Muscle of leg (tissue), 3 donors: ENCODE measurements at regions not wholly inside any gene's neighbourhood (a gene's known extent, or its start where the extent isn't known, plus 50 kb on each side); places are given as distances from the start of the nearest gene placed in this dataset.

Experiments
- DNase-seq: peaks from one replicate; pipeline ENCODE4 v3.0.0; 2013
- H3K27ac ChIP-seq: one replicate; pipeline ENCODE4 v1.5.1; 2013; ENCODE audit warnings: mild to moderate bottlenecking, low read length, control low read depth
- H3K27me3 ChIP-seq: one replicate; pipeline ENCODE4 v1.6.1; 2013; ENCODE audit warnings: low read length; ENCODE audit not compliant: control insufficient read depth, insufficient read depth
- H3K36me3 ChIP-seq: one replicate; pipeline ENCODE4 v1.6.1; 2013; ENCODE audit warnings: low read length; ENCODE audit not compliant: control insufficient read depth, insufficient read depth
- H3K4me1 ChIP-seq: one replicate; pipeline ENCODE4 v1.6.1; 2013; ENCODE audit warnings: low read length; ENCODE audit not compliant: control insufficient read depth, insufficient read depth
- H3K4me3 ChIP-seq: one replicate; pipeline ENCODE4 v1.5.1; 2013; ENCODE audit warnings: low read length, control low read depth
- H3K9me3 ChIP-seq: replicated peaks from 2 replicates; pipeline ENCODE4 v1.6.1; 2013; ENCODE audit warnings: low read depth, low read length; ENCODE audit not compliant: control insufficient read depth
- WGBS: methylation state at CpG from one replicate; pipeline ENCODE4 v1.1.5; 2013; ENCODE audit warnings: missing lambda C conversion rate; ENCODE audit not compliant: insufficient coverage; 5-methylcytosine and 5-hydroxymethylcytosine counted together

GRCh38 chr6:155782739-155783459 is 327.3 kb upstream of the NOX3 start:
- no peak for DNase-seq

DNA sequence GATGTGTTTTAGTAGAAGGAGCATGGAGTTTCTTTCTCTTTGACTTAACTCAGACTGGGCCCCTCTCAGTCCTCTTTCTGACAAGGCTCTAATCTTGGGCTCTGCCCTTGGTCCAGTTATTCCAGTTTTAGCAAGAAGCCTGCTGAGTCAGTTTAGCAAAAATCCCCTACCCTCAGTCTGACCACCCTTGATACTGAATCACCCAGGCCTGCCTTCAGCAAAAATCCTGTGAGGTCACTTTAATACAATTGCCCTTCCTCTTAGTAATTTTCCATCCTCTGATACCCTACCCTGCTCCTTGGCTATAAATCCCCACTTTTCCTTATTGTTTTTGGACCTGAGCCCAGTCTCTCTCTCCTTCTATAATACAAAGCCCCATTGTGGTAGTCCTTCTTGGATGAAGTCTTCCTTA is 326.7 kb upstream of the NOX3 start:
- no peaks in the 10 kb centered on the region for H3K27me3 ChIP-seq
- no peaks in the 10 kb centered on the region for H3K4me1 ChIP-seq
- H3K9me3 ChIP-seq, result no peaks in the 10 kb centered on the region
- H3K4me3 ChIP-seq, result no peak overlapping the region
- DNase-seq, result peak; percentile 33
- no peaks in the 10 kb centered on the region for H3K36me3 ChIP-seq
- H3K27ac ChIP-seq, result no peak overlapping the region

More at GRCh38 chr6:155782739-155783459, 327.3 kb upstream of the NOX3 start:
- H3K36me3 ChIP-seq, result no peaks in the 10 kb centered on the region
- H3K27me3 ChIP-seq, result no peaks in the 10 kb centered on the region
- H3K9me3 ChIP-seq, result no peaks in the 10 kb centered on the region
- WGBS, result no CpG with 5 or more reads among the region's 9 CpGs
- no peaks in the 10 kb centered on the region for H3K4me1 ChIP-seq
- no peak overlapping the region for H3K27ac ChIP-seq
- H3K4me3 ChIP-seq, result no peak overlapping the region

DNA sequence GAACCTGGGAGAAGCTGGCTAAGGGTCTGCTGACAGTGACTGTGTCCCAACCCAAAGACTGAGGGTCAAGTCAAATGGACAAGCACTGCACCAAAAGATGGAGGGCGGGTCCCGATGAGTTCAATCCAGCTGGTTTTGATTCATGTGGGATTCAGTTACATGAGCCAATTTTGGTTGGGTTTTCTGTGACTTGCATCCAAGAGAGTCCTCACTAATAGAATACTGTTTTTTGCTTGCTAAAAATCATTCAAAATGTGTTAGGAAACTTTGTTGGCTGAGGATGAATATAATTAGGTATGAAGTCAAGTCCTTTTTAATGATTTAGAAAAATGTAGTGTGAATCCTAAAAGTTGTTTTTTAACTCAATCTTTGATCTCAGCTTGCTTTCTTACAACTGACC is 323.8 kb upstream of the NOX3 start:
- DNase-seq, result no peak
- Histone ChIP-seq H3K27ac (no peak overlapping the region), H3K4me1 (no peaks in the 10 kb centered on the region), H3K36me3 (no peaks in the 10 kb centered on the region), H3K27me3 (no peaks in the 10 kb centered on the region), H3K9me3 (no peaks in the 10 kb centered on the region), H3K4me3 (no peak overlapping the region)
- 60% methylated on average over 1 of the region's 2 CpGs for WGBS

- no peaks in the 10 kb centered on the region for H3K27me3 ChIP-seq
- H3K9me3 ChIP-seq, result no peaks in the 10 kb centered on the region
- H3K4me1 ChIP-seq, result no peaks in the 10 kb centered on the region
- no CpG with 5 or more reads among the region's 2 CpGs for WGBS
- H3K27ac ChIP-seq, result no peak overlapping the region
- no peaks in the 10 kb centered on the region for H3K36me3 ChIP-seq
- no peak for DNase-seq
- no peak overlapping the region for H3K4me3 ChIP-seq
Observed at GRCh38 chr6:155778336-155778735, 322.7 kb upstream of the NOX3 start.

DNA sequence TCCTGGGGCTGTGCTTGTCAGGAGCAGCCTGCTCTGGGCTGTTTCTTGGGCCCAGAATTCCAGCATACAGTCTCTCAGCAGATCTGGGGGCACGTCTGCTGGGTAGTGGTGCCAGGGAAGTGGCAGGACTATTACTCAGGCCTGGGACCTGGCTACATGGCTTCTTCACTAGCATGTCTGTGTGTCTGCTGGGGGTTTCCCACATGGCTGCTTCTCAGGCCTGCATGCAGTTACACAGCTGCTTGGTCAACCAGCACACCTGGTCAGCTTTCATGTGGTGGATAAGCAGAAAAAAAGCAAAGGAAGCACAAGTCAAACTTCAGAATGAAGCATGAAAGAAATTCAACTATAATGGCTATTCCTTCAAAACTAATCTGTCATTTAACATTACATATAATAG is 316.2 kb upstream of the NOX3 start:
- no peaks in the 10 kb centered on the region for H3K36me3 ChIP-seq
- no peak overlapping the region for H3K27ac ChIP-seq
- H3K4me1 ChIP-seq, result no peaks in the 10 kb centered on the region
- no peaks in the 10 kb centered on the region for H3K27me3 ChIP-seq
- DNase-seq, result no peak
- H3K4me3 ChIP-seq, result no peak overlapping the region
- 83% methylated on average over 1 of the region's 1 CpG for WGBS
- peaks cover 2% of the 10 kb centered on the region for H3K9me3 ChIP-seq

DNA sequence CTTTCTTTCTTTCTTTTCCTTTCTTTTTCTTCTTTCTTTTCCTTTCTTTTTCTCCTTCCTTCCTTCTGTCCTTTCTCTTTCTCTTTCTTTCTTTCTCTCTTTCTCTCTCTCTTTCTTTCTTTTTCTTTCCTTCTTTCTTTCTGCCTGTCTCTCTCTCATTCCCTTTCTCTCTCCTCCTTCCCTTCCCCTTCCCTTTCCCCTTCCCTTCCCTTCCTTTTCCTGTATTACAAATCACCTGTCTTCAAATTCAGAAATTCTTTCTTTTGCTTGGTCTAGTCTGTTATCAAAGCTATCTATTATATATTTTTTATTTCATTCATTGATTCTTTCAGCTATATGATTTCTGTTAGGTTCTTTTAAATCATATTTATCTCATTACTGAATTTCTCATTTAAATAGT is 315.2 kb upstream of the NOX3 start:
- no peaks in the 10 kb centered on the region for H3K36me3 ChIP-seq
- no peak overlapping the region for H3K4me3 ChIP-seq
- peaks cover 2% of the 10 kb centered on the region for H3K9me3 ChIP-seq
- no peak for DNase-seq
- H3K27me3 ChIP-seq, result no peaks in the 10 kb centered on the region
- no peak overlapping the region for H3K27ac ChIP-seq
- no peaks in the 10 kb centered on the region for H3K4me1 ChIP-seq

GRCh38 chr6:155770313-155770712 is 314.7 kb upstream of the NOX3 start:
- no peak for DNase-seq
- H3K4me1 ChIP-seq, result no peaks in the 10 kb centered on the region
- no peaks in the 10 kb centered on the region for H3K36me3 ChIP-seq
- H3K27ac ChIP-seq, result no peak overlapping the region
- no peak overlapping the region for H3K4me3 ChIP-seq
- H3K9me3 ChIP-seq, result peaks cover 2% of the 10 kb centered on the region
- no peaks in the 10 kb centered on the region for H3K27me3 ChIP-seq

- Histone ChIP-seq H3K27me3 (no peaks in the 10 kb centered on the region), H3K36me3 (no peaks in the 10 kb centered on the region), H3K9me3 (peaks cover 2% of the 10 kb centered on the region), H3K4me3 (no peak overlapping the region), H3K4me1 (no peaks in the 10 kb centered on the region), H3K27ac (no peak overlapping the region)
- no peak for DNase-seq
- 80% methylated on average over 2 of the region's 8 CpGs for WGBS
Observed at GRCh38 chr6:155765275-155766194, 309.9 kb upstream of the NOX3 start.

DNA sequence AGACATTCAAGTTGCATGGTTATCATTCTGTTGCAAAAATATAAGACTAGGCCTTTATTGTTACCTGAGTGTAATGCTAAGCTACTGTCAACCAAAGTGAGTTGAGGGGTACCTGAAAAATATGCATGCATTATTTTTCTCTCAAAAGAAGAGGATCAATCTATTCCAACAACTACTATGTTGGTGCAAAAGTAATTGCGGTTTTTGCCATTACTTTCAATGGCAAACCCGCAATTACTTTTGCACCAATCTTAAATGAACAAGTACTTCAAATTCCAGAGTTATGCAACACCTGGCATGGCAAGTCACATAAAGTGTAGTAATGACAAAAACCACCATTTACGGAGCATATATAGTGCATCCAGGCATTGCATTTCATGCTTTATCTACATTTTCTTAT is 307.0 kb upstream of the NOX3 start:
- Histone ChIP-seq H3K9me3 (no peaks in the 10 kb centered on the region), H3K27me3 (no peaks in the 10 kb centered on the region), H3K4me1 (no peaks in the 10 kb centered on the region), H3K36me3 (no peaks in the 10 kb centered on the region), H3K4me3 (no peak overlapping the region), H3K27ac (no peak overlapping the region)
- no peak for DNase-seq
- no CpG with 5 or more reads among the region's 3 CpGs for WGBS

DNA sequence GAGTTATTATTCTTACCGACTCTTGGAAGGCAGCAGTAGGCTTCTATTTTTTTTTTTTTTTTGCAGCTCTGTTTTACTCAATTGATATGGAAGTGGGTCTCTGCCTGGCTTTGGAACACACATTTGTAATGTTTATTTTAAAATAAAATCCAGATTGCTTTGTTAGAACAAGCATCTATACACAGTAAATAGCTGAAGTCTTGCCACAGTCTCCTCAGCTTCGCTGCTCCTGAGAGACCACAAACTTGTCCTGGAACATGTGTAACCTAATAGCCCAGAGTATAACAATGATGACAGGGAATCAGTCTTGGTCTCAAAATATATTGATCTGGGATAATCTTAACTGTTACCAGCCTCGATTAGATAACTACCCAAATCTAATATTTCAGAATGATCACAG is 299.8 kb upstream of the NOX3 start:
- WGBS, result 0% methylated on average over 1 of the region's 3 CpGs
- no peak for DNase-seq
- no peaks in the 10 kb centered on the region for H3K27me3 ChIP-seq
- no peak overlapping the region for H3K27ac ChIP-seq
- no peaks in the 10 kb centered on the region for H3K9me3 ChIP-seq
- H3K4me1 ChIP-seq, result no peaks in the 10 kb centered on the region
- H3K4me3 ChIP-seq, result no peak overlapping the region
- H3K36me3 ChIP-seq, result no peaks in the 10 kb centered on the region
